Activated B cell treated with CpG ODN at 0.5 μM for 24 hours (primary cell): ENCODE measurements at regions not wholly inside any gene's neighbourhood (a gene's known extent, or its start where the extent isn't known, plus 50 kb on each side); places are given as distances from the start of the nearest gene placed in this dataset.

Experiments
- ATAC-seq: fragments of 200-7000 bp; cut with Tn5 transposase; one replicate; pipeline ENCODE4 v1.10.0; 2021; ENCODE audit warnings: low read depth, mild to moderate bottlenecking, moderate library complexity
- CTCF ChIA-PET: fragments of 350-600 bp; sonication (Branson Sonifier 250); formaldehyde crosslinking; loops from one replicate; lab custom pipeline; 2021; ENCODE audit warnings: antibody characterized with exemption; lab: Charles Lee
- POLR2A ChIA-PET: fragments of 350-600 bp; sonication (Branson Sonifier 250); formaldehyde crosslinking; loops from one replicate; lab custom pipeline; 2021; ENCODE audit warnings: antibody characterized with exemption; lab: Charles Lee
- DNase-seq: peaks from one replicate; pipeline ENCODE4 v3.0.0; 2022
- H3K27ac Mint-ChIP-seq: one replicate; pipeline ENCODE4 v1.8.0; 2020; ENCODE audit warnings: mixed read lengths
- H3K27me3 Mint-ChIP-seq: one replicate; pipeline ENCODE4 v1.8.0; 2021; ENCODE audit warnings: mixed read lengths
- H3K36me3 Mint-ChIP-seq: one replicate; pipeline ENCODE4 v1.8.0; 2021; ENCODE audit warnings: low read depth, mixed read lengths
- H3K4me1 Mint-ChIP-seq: one replicate; pipeline ENCODE4 v1.8.0; 2021; ENCODE audit warnings: mixed read lengths
- H3K4me3 Mint-ChIP-seq: one replicate; pipeline ENCODE4 v1.8.0; 2020; ENCODE audit warnings: mild to moderate bottlenecking, mixed read lengths
- H3K9me3 Mint-ChIP-seq: one replicate; pipeline ENCODE4 v1.8.0; 2020; ENCODE audit warnings: mixed read lengths
- intact Hi-C: fragments of 100-400 bp; cut with micrococcal nuclease; formaldehyde crosslinking; loops from one replicate; pipeline ENCODE4 v1.15.1; 2024
- TF ChIP-seq, protein P1 (sequence below): fragments of 200-600 bp; IDR thresholded peaks from one replicate; pipeline ENCODE4 v1.8.0; 2022; ENCODE audit warnings: antibody characterized with exemption, mild to moderate bottlenecking

DNA sequence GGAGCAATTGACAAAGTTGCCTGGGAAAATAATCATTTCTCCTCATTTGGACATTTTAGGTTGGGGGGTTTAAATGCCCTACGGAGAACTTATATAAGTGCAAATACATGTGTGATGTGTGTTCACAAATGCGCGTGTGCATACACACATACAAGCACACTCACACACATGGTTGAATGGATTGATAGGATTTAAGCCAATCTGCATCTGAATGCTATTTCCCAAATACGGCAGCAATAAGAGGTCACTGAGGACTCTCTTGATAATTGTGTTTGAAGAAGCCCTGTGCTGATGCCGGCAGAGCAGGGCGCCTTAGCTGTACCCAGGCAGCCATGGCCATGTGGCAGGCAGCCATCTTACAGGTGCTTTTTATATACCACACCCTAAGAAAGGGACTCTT is 165.3 kb upstream of the LEF1 start:
- TF ChIP-seq, protein P1, sequence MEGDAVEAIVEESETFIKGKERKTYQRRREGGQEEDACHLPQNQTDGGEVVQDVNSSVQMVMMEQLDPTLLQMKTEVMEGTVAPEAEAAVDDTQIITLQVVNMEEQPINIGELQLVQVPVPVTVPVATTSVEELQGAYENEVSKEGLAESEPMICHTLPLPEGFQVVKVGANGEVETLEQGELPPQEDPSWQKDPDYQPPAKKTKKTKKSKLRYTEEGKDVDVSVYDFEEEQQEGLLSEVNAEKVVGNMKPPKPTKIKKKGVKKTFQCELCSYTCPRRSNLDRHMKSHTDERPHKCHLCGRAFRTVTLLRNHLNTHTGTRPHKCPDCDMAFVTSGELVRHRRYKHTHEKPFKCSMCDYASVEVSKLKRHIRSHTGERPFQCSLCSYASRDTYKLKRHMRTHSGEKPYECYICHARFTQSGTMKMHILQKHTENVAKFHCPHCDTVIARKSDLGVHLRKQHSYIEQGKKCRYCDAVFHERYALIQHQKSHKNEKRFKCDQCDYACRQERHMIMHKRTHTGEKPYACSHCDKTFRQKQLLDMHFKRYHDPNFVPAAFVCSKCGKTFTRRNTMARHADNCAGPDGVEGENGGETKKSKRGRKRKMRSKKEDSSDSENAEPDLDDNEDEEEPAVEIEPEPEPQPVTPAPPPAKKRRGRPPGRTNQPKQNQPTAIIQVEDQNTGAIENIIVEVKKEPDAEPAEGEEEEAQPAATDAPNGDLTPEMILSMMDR, result no peak
- POLR2A ChIA-PET, result no interaction called here
- intact Hi-C loops, result no loop called here
- H3K9me3 Mint-ChIP-seq, result no peaks in the 10 kb centered on the region
- no peaks in the 10 kb centered on the region for H3K4me1 Mint-ChIP-seq
- ATAC-seq (no peak), DNase-seq (no peak)
- H3K36me3 Mint-ChIP-seq, result no peaks in the 10 kb centered on the region
- H3K27ac Mint-ChIP-seq, result no peak overlapping the region
- no peak overlapping the region for H3K4me3 Mint-ChIP-seq
- H3K27me3 Mint-ChIP-seq, result peaks cover 2% of the 10 kb centered on the region
- CTCF ChIA-PET, result no interaction called here

DNA sequence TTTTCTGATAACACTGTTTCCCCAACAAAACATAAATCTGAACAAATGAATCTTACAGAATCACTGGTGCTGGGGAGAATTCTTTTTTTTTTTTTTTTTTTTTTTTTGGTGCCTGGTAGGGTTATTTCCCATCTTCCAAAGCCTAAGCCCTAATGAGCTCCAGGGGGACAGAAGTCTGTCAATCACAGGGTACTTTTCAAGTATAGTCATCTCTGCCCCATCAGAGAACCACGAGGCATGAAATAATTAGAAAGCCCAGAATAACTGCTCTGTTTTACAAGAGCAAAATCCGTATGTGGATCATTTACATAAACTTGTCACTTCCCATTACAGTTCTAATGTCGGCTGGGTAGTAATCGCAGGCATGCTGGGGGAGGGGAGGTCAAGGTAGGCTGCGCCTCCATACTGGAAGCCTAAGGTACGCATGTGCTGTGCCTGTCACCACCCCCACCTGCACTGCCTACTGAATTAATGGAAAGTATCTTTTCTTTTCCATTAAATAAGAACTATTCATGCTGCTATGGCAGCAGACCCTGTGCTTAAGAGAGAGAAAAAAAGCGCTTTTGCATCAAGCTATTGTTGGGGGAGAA is 164.7 kb upstream of the LEF1 start:
- intact Hi-C loops, result no loop called here
- DNase-seq (no peak), ATAC-seq (no peak)
- no peaks in the 10 kb centered on the region for H3K9me3 Mint-ChIP-seq
- peaks cover 2% of the 10 kb centered on the region for H3K27me3 Mint-ChIP-seq
- ChIA-PET CTCF (no interaction called here), POLR2A (no interaction called here)
- H3K4me3 Mint-ChIP-seq, result no peak overlapping the region
- H3K27ac Mint-ChIP-seq, result no peak overlapping the region
- no peaks in the 10 kb centered on the region for H3K4me1 Mint-ChIP-seq
- H3K36me3 Mint-ChIP-seq, result no peaks in the 10 kb centered on the region
- TF ChIP-seq, protein P1, result no peak

DNA sequence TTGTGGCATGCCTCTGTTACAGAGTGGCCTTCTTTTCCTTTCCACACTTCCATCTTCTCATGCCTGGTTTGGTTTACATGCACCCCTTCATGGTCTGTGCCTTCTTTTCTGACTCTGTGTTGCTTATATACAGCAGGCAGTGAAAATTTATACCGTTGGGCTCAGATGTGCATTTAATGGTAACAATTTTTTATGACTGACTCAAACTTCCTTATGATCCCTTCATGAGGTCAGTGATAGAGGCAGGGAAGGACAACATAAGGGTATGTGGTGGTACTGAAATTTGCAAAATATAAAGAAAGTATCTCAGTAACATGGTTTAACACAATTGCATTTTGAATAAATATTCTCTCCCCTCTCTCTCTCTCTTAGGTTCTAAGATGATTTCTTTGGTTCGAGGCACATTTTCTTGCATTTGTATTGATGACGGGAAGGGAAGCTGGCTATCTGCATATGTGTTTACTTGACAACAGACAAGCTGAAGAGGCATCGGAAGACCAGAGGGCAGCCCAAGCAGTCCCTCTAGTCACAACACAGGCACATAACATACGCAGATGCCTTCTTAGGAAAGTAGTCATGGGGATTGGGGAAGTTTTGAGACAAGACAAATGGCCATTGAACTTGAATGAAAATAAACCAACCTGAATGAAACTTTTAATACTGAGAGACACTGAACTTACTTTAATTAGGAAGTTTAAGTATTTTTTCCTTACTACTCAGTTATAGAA is 163.3 kb upstream of the LEF1 start:
- DNase-seq (no peak), ATAC-seq (no peak)
- Mint-ChIP-seq H3K4me1 (no peaks in the 10 kb centered on the region), H3K9me3 (no peaks in the 10 kb centered on the region), H3K4me3 (no peak overlapping the region), H3K36me3 (no peaks in the 10 kb centered on the region), H3K27ac (no peak overlapping the region), H3K27me3 (peaks cover 2% of the 10 kb centered on the region)
- ChIA-PET CTCF (no interaction called here), POLR2A (no interaction called here)
- intact Hi-C loops, result no loop called here
- TF ChIP-seq, protein P1, result no peak

DNA sequence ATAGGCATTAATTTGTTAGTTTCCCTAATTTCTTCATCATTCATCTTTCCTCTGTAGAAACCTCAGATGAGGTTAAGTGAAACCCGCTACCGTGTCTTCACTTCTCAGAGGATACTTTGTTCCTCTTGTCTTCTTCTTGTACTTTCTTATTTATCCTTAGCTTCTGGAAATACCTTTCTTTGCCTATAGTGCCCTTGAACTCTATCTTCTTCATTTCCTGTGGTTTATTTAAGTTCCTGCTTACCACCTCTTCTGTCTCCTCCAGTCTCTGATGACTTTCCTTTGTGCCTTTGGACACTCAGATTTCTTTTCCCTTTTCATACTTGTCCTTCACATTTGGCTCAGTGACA is 159.6 kb upstream of the LEF1 start:
- TF ChIP-seq, protein P1, result no peak
- DNase-seq, result no peak
- ChIA-PET POLR2A (no interaction called here), CTCF (no interaction called here)
- ATAC-seq, result no peak
- H3K36me3 Mint-ChIP-seq, result no peaks in the 10 kb centered on the region
- H3K27me3 Mint-ChIP-seq, result no peaks in the 10 kb centered on the region
- no peaks in the 10 kb centered on the region for H3K4me1 Mint-ChIP-seq
- H3K4me3 Mint-ChIP-seq, result no peak overlapping the region
- intact Hi-C loops, result no loop called here
- no peaks in the 10 kb centered on the region for H3K9me3 Mint-ChIP-seq
- H3K27ac Mint-ChIP-seq, result no peak overlapping the region

DNA sequence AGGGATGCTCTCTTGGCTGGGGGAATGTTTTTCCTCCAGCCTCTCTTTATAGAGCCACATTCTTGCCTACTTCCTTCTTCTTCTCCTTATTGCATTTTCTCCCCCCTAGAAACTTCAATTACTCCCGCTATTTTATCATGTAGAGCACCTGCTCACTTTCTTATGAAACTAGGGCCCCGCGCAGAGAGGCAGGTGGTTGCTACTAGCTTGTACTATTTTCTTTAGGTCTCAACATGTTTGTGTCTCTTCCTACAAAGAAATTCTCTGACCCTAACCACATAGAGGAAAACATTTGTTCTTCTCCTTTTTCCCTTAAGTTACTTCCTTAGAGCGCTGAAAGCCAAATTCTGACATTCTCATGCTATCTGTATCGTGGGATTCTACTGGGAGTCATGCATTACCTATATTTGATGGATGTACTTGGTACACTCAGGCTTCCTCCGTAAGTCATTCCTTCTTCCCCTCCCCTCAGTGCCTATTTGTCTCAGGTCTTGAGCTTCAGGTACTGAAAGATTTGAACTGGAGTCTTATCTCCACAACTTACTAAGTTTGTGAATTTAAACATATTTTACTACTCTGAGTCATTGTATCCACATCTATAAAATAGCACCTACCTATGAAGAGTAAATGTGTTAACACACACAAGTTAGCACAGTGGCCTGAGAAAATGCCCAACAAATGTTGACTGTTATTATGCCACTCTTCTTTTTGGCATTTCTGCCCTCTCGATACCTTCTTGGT is 159.1 kb upstream of the LEF1 start:
- Mint-ChIP-seq H3K27ac (no peak overlapping the region), H3K4me3 (no peak overlapping the region), H3K36me3 (no peaks in the 10 kb centered on the region), H3K27me3 (no peaks in the 10 kb centered on the region), H3K9me3 (no peaks in the 10 kb centered on the region), H3K4me1 (no peaks in the 10 kb centered on the region)
- intact Hi-C loops, result no loop called here
- DNase-seq (no peak), ATAC-seq (no peak)
- POLR2A ChIA-PET, result no interaction called here
- CTCF ChIA-PET, result no interaction called here
- TF ChIP-seq, protein P1, result no peak
